Ishikawa (cell line): ENCODE measurements at regions not wholly inside any gene's neighbourhood (a gene's known extent, or its start where the extent isn't known, plus 50 kb on each side); places are given as distances from the start of the nearest gene placed in this dataset.

Source experiments
- CEBPB ChIP-seq: IDR thresholded peaks from 2 replicates; pipeline ENCODE4 v1.6.1; 2012
- CREB1 ChIP-seq: IDR thresholded peaks from 2 replicates; pipeline ENCODE4 v1.6.1; 2012; ENCODE audit warnings: low read depth
- EGR1 ChIP-seq: IDR thresholded peaks from 2 replicates; pipeline ENCODE4 v1.6.1; 2012
- EP300 ChIP-seq: IDR thresholded peaks from 2 replicates; pipeline ENCODE4 v1.6.1; 2012; ENCODE audit warnings: borderline replicate concordance
- FOXM1 ChIP-seq: IDR thresholded peaks from 2 replicates; pipeline ENCODE4 v1.6.1; 2012; ENCODE audit warnings: low read depth, borderline replicate concordance
- MAX ChIP-seq: IDR thresholded peaks from 2 replicates; pipeline ENCODE4 v1.6.1; 2012
- NFIC ChIP-seq: IDR thresholded peaks from 2 replicates; pipeline ENCODE4 v1.6.1; 2012
- RAD21 ChIP-seq: IDR thresholded peaks from 2 replicates; pipeline ENCODE4 v1.6.1; 2012; ENCODE audit warnings: low read depth
- REST ChIP-seq: IDR thresholded peaks from 2 replicates; pipeline ENCODE4 v1.6.1; 2012; ENCODE audit warnings: low read depth, mild to moderate bottlenecking
- TAF1 ChIP-seq: IDR thresholded peaks from 2 replicates; pipeline ENCODE4 v1.6.1; 2012; ENCODE audit warnings: low read depth, mild to moderate bottlenecking
- TCF12 ChIP-seq: IDR thresholded peaks from 2 replicates; pipeline ENCODE4 v1.6.1; 2012; ENCODE audit warnings: low read depth
- TEAD4 ChIP-seq: IDR thresholded peaks from 2 replicates; pipeline ENCODE4 v1.6.1; 2012
- USF1 ChIP-seq: IDR thresholded peaks from 2 replicates; pipeline ENCODE4 v1.6.1; 2012
- YY1 ChIP-seq: IDR thresholded peaks from 2 replicates; pipeline ENCODE4 v1.6.1; 2012; ENCODE audit warnings: low read depth
- ZBTB7A ChIP-seq: IDR thresholded peaks from 2 replicates; pipeline ENCODE4 v1.6.1; 2012; ENCODE audit warnings: low read depth

- TF ChIP-seq NFIC (no peak), ZBTB7A (no peak), CREB1 (no peak), TEAD4 (no peak), EP300 (no peak), TAF1 (no peak), USF1 (no peak), CEBPB (no peak), EGR1 (no peak), MAX (no peak), YY1 (no peak)
Measured at GRCh38 chr2:57396355-57397098, 650.1 kb upstream of the VRK2 start.

GRCh38 chr2:57397550-57398360, 648.9 kb upstream of the VRK2 start:
- no peak for TF ChIP-seq YY1

- TF ChIP-seq CREB1 (no peak), RAD21 (no peak), FOXM1 (no peak), MAX (no peak), NFIC (no peak), YY1 (no peak), ZBTB7A (no peak), EGR1 (no peak), TEAD4 (no peak), TAF1 (no peak)
Measured at GRCh38 chr2:57399057-57399456, 647.5 kb upstream of the VRK2 start.

GRCh38 chr2:57402096-57402495, 644.5 kb upstream of the VRK2 start:
- TF ChIP-seq TCF12 (no peak), TEAD4 (no peak), CREB1 (no peak), ZBTB7A (no peak), CEBPB (no peak), FOXM1 (no peak), YY1 (no peak), NFIC (no peak), EP300 (no peak), MAX (no peak), EGR1 (no peak)

GRCh38 chr2:57402755-57403154, 643.9 kb upstream of the VRK2 start:
- TF ChIP-seq TCF12 (no peak), REST (no peak), FOXM1 (no peak), CREB1 (no peak), RAD21 (no peak), MAX (no peak), TEAD4 (no peak), YY1 (no peak), EP300 (no peak), ZBTB7A (no peak), NFIC (no peak), EGR1 (no peak), CEBPB (no peak), TAF1 (no peak), USF1 (no peak)

- TF ChIP-seq CEBPB (no peak), CREB1 (no peak), YY1 (no peak), NFIC (no peak), REST (no peak), TCF12 (no peak), MAX (no peak), EGR1 (no peak), FOXM1 (no peak), EP300 (no peak), USF1 (no peak), RAD21 (no peak), TEAD4 (no peak), TAF1 (no peak)
Measured at GRCh38 chr2:57407772-57408201, 638.8 kb upstream of the VRK2 start.
